ENCODE measurements at regions not wholly inside any gene's neighbourhood (a gene's known extent, or its start where the extent isn't known, plus 50 kb on each side); places are given as distances from the start of the nearest gene placed in this dataset.

GRCh38 chr4:125511715-125512114 is 197.0 kb downstream of the FAT4 start:
- no peaks in the 10 kb centered on the region for H3K36me3 Mint-ChIP-seq (ENCODE audit: low read depth)
- H3K4me3 Mint-ChIP-seq: no peak overlapping the region
- H3K27me3 Mint-ChIP-seq (ENCODE audit: low read depth): no peaks in the 10 kb centered on the region
- H3K27ac Mint-ChIP-seq: no peak overlapping the region
- H3K4me1 Mint-ChIP-seq: no peaks in the 10 kb centered on the region
- H3K9me3 Mint-ChIP-seq: peaks cover 8% of the 10 kb centered on the region
- TF ChIP-seq CTCF (IDR thresholded peaks at IDR 0.05; ENCODE audit: unreplicated experiment in 3 of 3): no peak

GRCh38 chr4:125515016-125515415 is 200.3 kb downstream of the FAT4 start:
- Mint-ChIP-seq H3K4me3 (no peak overlapping the region), H3K27me3 (ENCODE audit: low read depth) (no peaks in the 10 kb centered on the region), H3K4me1 (peaks cover 21% of the 10 kb centered on the region), H3K9me3 (peaks cover 8% of the 10 kb centered on the region), H3K27ac (no peak overlapping the region), H3K36me3 (ENCODE audit: low read depth) (no peaks in the 10 kb centered on the region)
- TF ChIP-seq CTCF (IDR thresholded peaks at IDR 0.05; ENCODE audit: unreplicated experiment in 3 of 3): no peak

GRCh38 chr4:125517831-125518230 is 203.1 kb downstream of the FAT4 start:
- no peak for TF ChIP-seq CTCF (IDR thresholded peaks at IDR 0.05; ENCODE audit: unreplicated experiment in 3 of 3)
- Mint-ChIP-seq H3K4me3 (no peak overlapping the region), H3K27me3 (ENCODE audit: low read depth) (no peaks in the 10 kb centered on the region), H3K36me3 (ENCODE audit: low read depth) (no peaks in the 10 kb centered on the region), H3K4me1 (peaks cover 29% of the 10 kb centered on the region), H3K9me3 (peaks cover 8% of the 10 kb centered on the region), H3K27ac (peak overlapping the region; percentile 90 to 99 (median 90))

- Mint-ChIP-seq H3K4me1 (peaks cover 29% of the 10 kb centered on the region), H3K4me3 (no peak overlapping the region), H3K36me3 (ENCODE audit: low read depth) (no peaks in the 10 kb centered on the region), H3K9me3 (peaks cover 8% of the 10 kb centered on the region), H3K27me3 (ENCODE audit: low read depth) (no peaks in the 10 kb centered on the region), H3K27ac (peak overlapping the region; percentile 90 to 99 (median 90))
- TF ChIP-seq CTCF (IDR thresholded peaks at IDR 0.05; ENCODE audit: unreplicated experiment in 3 of 3): no peak
Measured at GRCh38 chr4:125518281-125518680, 203.5 kb downstream of the FAT4 start.

- H3K36me3 Mint-ChIP-seq (ENCODE audit: low read depth): no peaks in the 10 kb centered on the region
- peaks cover 29% of the 10 kb centered on the region for H3K4me1 Mint-ChIP-seq
- no peaks in the 10 kb centered on the region for H3K27me3 Mint-ChIP-seq (ENCODE audit: low read depth)
- TF ChIP-seq CTCF (IDR thresholded peaks at IDR 0.05; ENCODE audit: unreplicated experiment in 3 of 3): no peak
- H3K9me3 Mint-ChIP-seq: peaks cover 6% of the 10 kb centered on the region
- H3K27ac Mint-ChIP-seq: peak overlapping the region; percentile 90 to 99 (median 90)
- peak overlapping the region in 2 of 3 experiments; percentile 42 to 56 for H3K4me3 Mint-ChIP-seq
Measured at GRCh38 chr4:125519371-125520146, 204.8 kb downstream of the FAT4 start.

All from nephron (organoid).